Body of pancreas (tissue), 4 donors: ENCODE measurements at regions not wholly inside any gene's neighbourhood (a gene's known extent, or its start where the extent isn't known, plus 50 kb on each side); places are given as distances from the start of the nearest gene placed in this dataset.

Experiments
- ATAC-seq: fragments of 150-250 bp; one replicate; pipeline ENCODE4 v1.9.1; 2016
- DNase-seq, 4 donors: peaks; one replicate each; pipeline ENCODE4 v3.0.0-alpha.2; 2019
- H3K27ac ChIP-seq, 4 donors: fragments of 200-600 bp; sonication (generic); 1 replicate in 3 of 4; 2 replicates in 1 of 4; pipeline versions ENCODE4 v1.5.1 to v1.6.1; 2016 to 2019; ENCODE audit warnings: mild to moderate bottlenecking in 1 of 4, mixed read lengths in 1 of 4, moderate library complexity in 1 of 4
- H3K27me3 ChIP-seq, 2 donors: fragments of 200-600 bp; sonication (generic); one replicate each; pipeline ENCODE4 v1.6.0; 2016; ENCODE audit warnings: mild to moderate bottlenecking in 1 of 2
- H3K36me3 ChIP-seq, 2 donors: fragments of 200-600 bp; sonication (generic); replicated peaks in 1 of 2; 2 replicates each; pipeline ENCODE4 v1.5.1; 2016; ENCODE audit warnings: low read depth in 2 of 2; ENCODE audit not compliant: insufficient read depth in 1 of 2
- H3K4me1 ChIP-seq: fragments of 200-600 bp; sonication (generic); one replicate; pipeline ENCODE4 v1.6.0; 2016
- H3K4me3 ChIP-seq, 2 donors: fragments of 200-600 bp; sonication (generic); 1 replicate in 1 of 2; 2 replicates in 1 of 2; pipeline ENCODE4 v1.5.1; 2016 to 2019
- H3K9me3 ChIP-seq, 3 donors: fragments of 200-600 bp; sonication (generic); 1 replicate in 2 of 3; 2 replicates in 1 of 3; pipeline ENCODE4 v1.5.1; 2016
- CTCF ChIP-seq, 7 experiments: fragments of 450-650 bp in 4 of 7; fragments of 200-600 bp in 3 of 7; sonication (generic) in 3 of 7; IDR thresholded peaks; one replicate each; pipeline ENCODE4 v1.5.1; 2016 to 2019; ENCODE audit warnings: antibody characterized with exemption in 7 of 7
- POLR2A ChIP-seq, 3 donors: fragments of 450-650 bp; IDR thresholded peaks; one replicate each; pipeline ENCODE4 v1.6.1; 2016; ENCODE audit warnings: antibody characterized with exemption in 3 of 3, mild to moderate bottlenecking in 2 of 3
- WGBS, 2 donors: methylation state at CpG; one replicate each; pipeline ENCODE4 v1.1.5; 2017; 5-methylcytosine and 5-hydroxymethylcytosine counted together
- intact Hi-C: fragments of 100-400 bp; cut with DNase I; formaldehyde crosslinking; loops from one replicate; pipeline ENCODE4 v1.15.1; 2023

- DNase-seq (no peak), ATAC-seq (no peak)
- Histone ChIP-seq H3K27ac (no peak overlapping the region), H3K9me3 (no peaks in the 10 kb centered on the region), H3K27me3 (no peaks in the 10 kb centered on the region), H3K4me1 (no peaks in the 10 kb centered on the region), H3K36me3 (no peaks in the 10 kb centered on the region), H3K4me3 (no peak overlapping the region)
- TF ChIP-seq POLR2A (IDR thresholded peaks at IDR 0.05) = no peak
- WGBS, 2 donors = 76 to 86% methylated on average over 2 of the region's 2 CpGs
- intact Hi-C loops = no loop called here
Observed at GRCh38 chr6:66307490-66307889, 600.5 kb upstream of the EYS start.

- TF ChIP-seq CTCF (IDR thresholded peaks at IDR 0.05) (no peak), POLR2A (IDR thresholded peaks at IDR 0.05) (no peak)
- intact Hi-C loops = no loop called here
- H3K36me3 ChIP-seq = no peaks in the 10 kb centered on the region
- H3K4me3 ChIP-seq = no peak overlapping the region
- no peaks in the 10 kb centered on the region for H3K27me3 ChIP-seq
- ATAC-seq (no peak), DNase-seq (no peak)
- H3K9me3 ChIP-seq = no peaks in the 10 kb centered on the region
- H3K27ac ChIP-seq = no peak overlapping the region
- no peaks in the 10 kb centered on the region for H3K4me1 ChIP-seq
- WGBS, 2 donors = 57 to 65% methylated on average over 4 of the region's 4 CpGs
Observed at GRCh38 chr6:66291905-66292304, 584.9 kb upstream of the EYS start.

- no peak for DNase-seq
- WGBS, 2 donors = 49 to 56% methylated on average over 2 of the region's 2 CpGs
- Histone ChIP-seq H3K4me1 (no peaks in the 10 kb centered on the region), H3K27ac (no peak overlapping the region), H3K36me3 (no peaks in the 10 kb centered on the region), H3K27me3 (no peaks in the 10 kb centered on the region), H3K9me3 (no peaks in the 10 kb centered on the region), H3K4me3 (no peak overlapping the region)
- intact Hi-C loops = no loop called here
- ATAC-seq = no peak
- TF ChIP-seq CTCF (IDR thresholded peaks at IDR 0.05) = no peak
- no peak for TF ChIP-seq POLR2A (IDR thresholded peaks at IDR 0.05)
Observed at GRCh38 chr6:66289889-66290288, 582.9 kb upstream of the EYS start.

- TF ChIP-seq CTCF (IDR thresholded peaks at IDR 0.05) (no peak), POLR2A (IDR thresholded peaks at IDR 0.05) (no peak)
- Histone ChIP-seq H3K36me3 (no peaks in the 10 kb centered on the region), H3K27me3 (no peaks in the 10 kb centered on the region), H3K4me1 (no peaks in the 10 kb centered on the region), H3K27ac (no peak overlapping the region), H3K9me3 (no peaks in the 10 kb centered on the region), H3K4me3 (no peak overlapping the region)
- ATAC-seq = no peak
- no peak for DNase-seq
- intact Hi-C loops = no loop called here
Observed at GRCh38 chr6:66278115-66278514, 571.1 kb upstream of the EYS start.

GRCh38 chr6:66277400-66277799 lies 570.4 kb upstream of the EYS start:
- Histone ChIP-seq H3K27ac (no peak overlapping the region), H3K36me3 (no peaks in the 10 kb centered on the region), H3K27me3 (no peaks in the 10 kb centered on the region), H3K9me3 (no peaks in the 10 kb centered on the region), H3K4me1 (no peaks in the 10 kb centered on the region), H3K4me3 (no peak overlapping the region)
- 45 to 57% methylated on average over 1 of the region's 1 CpG for WGBS, 2 donors
- no peak for ATAC-seq
- intact Hi-C loops = no loop called here
- DNase-seq = no peak
- TF ChIP-seq CTCF (IDR thresholded peaks at IDR 0.05) = no peak
- TF ChIP-seq POLR2A (IDR thresholded peaks at IDR 0.05) = no peak
